HUES6 (cell line): ENCODE measurements at regions not wholly inside any gene's neighbourhood (a gene's known extent, or its start where the extent isn't known, plus 50 kb on each side); places are given as distances from the start of the nearest gene placed in this dataset.

ENCODE experiments used
- H3K27ac ChIP-seq: 2 replicates; pipeline ENCODE4 v1.7.0; 2013; ENCODE audit warnings: low read depth, mild to moderate bottlenecking, low read length, inconsistent platforms
- H3K27me3 ChIP-seq: 2 replicates; pipeline ENCODE4 v1.6.1; 2013; ENCODE audit warnings: low read length; ENCODE audit not compliant: control insufficient read depth, insufficient read depth
- H3K36me3 ChIP-seq: 2 replicates; pipeline ENCODE4 v1.6.1; 2013; ENCODE audit warnings: low read length; ENCODE audit not compliant: control insufficient read depth, insufficient read depth
- H3K4me1 ChIP-seq: 2 replicates; pipeline ENCODE4 v1.6.1; 2013; ENCODE audit warnings: low read length; ENCODE audit not compliant: control insufficient read depth, insufficient read depth
- H3K4me3 ChIP-seq: 2 replicates; pipeline ENCODE4 v1.5.1; 2013; ENCODE audit warnings: low read depth, low read length
- H3K9ac ChIP-seq: one replicate; pipeline ENCODE4 v1.6.1; 2013; ENCODE audit warnings: mild to moderate bottlenecking, low read length
- H3K9me3 ChIP-seq: 2 replicates; pipeline ENCODE4 v1.6.1; 2013; ENCODE audit warnings: low read depth, low read length; ENCODE audit not compliant: control insufficient read depth, insufficient read depth

DNA sequence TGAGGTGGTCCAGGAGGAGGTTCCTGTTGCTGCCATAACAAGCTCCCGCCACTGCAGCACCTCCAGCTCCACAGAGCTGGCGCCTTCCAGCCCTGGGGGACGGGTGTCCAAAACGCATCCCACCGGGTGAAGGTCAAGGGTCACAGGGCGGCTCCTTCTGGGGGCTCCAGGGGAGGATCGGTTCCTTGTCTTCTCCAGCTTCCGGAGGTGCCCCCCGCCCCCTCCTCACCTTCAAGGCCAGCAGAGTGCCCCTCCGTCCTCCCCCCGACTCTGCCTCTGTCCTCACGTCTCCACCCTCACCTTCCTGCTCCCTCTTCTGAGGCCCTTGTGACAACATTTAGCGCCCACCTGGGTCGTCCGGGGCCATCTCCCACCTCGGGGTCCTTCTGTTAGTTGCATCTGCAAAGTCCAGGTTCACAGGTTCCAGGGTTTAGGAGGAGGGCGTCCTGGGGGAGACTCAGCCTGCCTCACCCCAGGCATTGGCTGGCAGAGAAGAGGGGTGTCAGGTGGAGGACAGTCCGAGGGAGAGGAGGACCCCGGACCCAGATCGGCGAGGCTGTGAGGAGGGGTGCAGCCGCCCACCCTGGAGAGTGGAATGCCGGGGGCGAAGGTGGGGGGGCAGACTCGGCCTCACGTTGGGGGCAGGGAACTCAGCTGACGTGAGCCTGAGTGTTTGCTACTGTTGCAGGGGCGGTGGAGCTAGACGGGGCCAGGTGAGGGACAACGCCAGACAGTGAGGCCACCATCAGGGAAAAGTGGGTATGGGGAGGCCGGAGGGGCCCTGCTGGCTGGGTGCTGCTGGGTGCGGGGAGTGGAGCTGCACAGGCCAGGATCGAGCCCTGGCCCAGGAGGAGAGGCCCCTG, 205.5 kb upstream of the C14orf180 start:
- no peaks in the 10 kb centered on the region for H3K9me3 ChIP-seq
- H3K36me3 ChIP-seq = no peaks in the 10 kb centered on the region
- H3K4me3 ChIP-seq = no peak overlapping the region
- no peaks in the 10 kb centered on the region for H3K27me3 ChIP-seq
- no peak overlapping the region for H3K9ac ChIP-seq
- H3K4me1 ChIP-seq = peaks cover 3% of the 10 kb centered on the region; the same call in 1 of the 2 replicates
- H3K27ac ChIP-seq = no peak overlapping the region

DNA sequence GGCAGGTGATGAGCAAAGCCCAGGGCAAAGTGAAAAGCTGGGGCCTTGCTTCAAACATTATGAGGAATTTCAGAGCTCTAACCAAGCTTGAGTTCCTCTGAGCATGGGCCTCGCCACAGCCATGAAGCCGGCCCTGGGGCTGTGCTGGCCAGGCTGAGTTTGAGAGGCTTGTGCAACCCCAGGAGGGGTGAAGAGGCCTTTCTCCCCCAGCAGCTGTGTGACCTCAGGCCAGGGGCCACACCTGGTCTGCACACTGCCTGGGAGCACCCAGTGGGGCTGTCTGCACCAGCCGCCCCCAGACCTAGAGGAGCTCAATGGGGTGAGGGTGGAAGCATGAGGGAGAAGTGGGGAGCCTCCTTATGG, 204.9 kb upstream of the C14orf180 start:
- Histone ChIP-seq H3K36me3 (no peaks in the 10 kb centered on the region), H3K27me3 (no peaks in the 10 kb centered on the region), H3K27ac (no peak overlapping the region), H3K4me1 (no peaks in the 10 kb centered on the region), H3K9me3 (no peaks in the 10 kb centered on the region), H3K9ac (no peak overlapping the region), H3K4me3 (no peak overlapping the region)

DNA sequence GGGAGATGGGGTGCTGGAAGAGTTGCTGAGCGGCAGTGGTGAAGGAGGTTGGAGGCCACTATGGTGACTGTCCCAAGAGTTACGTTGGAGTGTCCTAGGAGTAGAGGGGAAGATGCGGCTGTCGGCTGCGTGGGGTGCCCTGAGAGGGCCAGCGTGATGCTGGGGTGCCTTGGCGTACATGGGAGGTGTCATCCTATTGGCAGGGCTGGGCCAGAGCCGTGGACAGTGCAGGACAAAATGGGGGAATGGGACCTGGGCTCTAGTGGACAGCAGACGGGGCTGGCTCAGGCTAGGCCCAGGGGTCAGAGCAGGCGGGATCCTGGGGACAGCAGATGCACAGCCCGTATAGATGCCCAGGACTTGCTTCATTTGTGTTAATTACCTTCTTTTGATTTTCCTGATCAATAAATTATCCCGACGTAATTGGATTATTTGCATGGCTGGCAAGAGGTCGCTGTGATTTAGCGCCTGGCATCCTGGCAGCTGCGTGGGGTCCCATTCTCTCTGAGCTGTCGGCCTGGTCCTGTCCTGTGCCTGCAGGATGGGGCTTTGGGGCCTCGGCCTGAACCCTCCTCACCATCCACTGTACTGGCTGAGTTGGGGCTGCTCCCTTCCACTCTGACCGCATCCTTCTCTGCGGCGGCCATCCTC, 203.9 kb upstream of the C14orf180 start:
- no peak overlapping the region for H3K9ac ChIP-seq
- H3K27ac ChIP-seq = no peak overlapping the region
- H3K36me3 ChIP-seq = no peaks in the 10 kb centered on the region
- no peak overlapping the region for H3K4me3 ChIP-seq
- no peaks in the 10 kb centered on the region for H3K4me1 ChIP-seq
- no peaks in the 10 kb centered on the region for H3K9me3 ChIP-seq
- no peaks in the 10 kb centered on the region for H3K27me3 ChIP-seq

DNA sequence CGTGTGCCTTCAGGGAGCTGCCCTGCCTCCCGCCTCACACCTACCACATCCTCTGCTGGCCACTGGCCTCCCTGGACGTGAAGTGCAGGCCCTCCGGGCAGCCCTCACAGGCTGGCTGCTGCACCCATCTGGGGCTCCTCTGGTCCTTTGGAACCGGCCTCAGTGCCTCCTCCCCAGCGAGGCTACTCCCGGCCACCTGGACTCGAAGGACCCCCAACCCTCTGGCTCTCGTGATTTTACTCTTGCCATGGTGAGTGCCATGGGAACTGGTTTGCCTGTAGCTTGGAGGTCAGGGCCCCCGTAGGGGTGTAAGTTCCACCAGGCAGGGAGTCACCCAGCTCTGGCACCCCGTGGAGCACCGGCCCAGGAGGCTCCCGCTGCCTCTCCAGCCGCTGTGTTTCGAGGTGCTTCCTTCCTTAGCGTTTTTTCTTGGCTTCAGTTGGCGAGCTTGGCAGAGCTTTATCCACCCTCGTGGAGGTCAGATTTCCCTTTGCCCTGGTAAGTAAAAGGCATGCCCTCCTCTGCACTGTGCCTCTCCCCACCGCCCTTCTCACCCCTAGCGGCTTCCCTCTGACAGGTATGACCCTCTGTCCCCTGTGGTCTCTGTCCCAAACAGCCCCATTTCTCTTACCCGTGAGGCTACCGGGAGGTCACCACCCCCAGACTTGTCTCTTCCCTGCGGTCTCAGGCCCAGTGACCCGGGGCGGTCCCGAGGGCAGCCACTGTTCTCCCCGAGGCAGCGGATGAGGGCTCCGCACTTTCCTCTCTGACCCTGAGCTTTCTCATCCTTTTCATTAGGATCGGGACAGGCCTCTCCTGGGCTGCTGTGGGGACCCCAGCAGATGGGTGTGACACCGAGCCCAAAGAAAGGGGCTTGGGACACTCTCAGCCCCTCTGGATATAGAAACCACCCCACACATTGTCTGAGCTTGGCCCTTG, 203.1 kb upstream of the C14orf180 start:
- H3K4me1 ChIP-seq = no peaks in the 10 kb centered on the region
- no peaks in the 10 kb centered on the region for H3K27me3 ChIP-seq
- H3K36me3 ChIP-seq = no peaks in the 10 kb centered on the region
- no peaks in the 10 kb centered on the region for H3K9me3 ChIP-seq
- H3K4me3 ChIP-seq = no peak overlapping the region
- H3K9ac ChIP-seq = no peak overlapping the region
- H3K27ac ChIP-seq = no peak overlapping the region

DNA sequence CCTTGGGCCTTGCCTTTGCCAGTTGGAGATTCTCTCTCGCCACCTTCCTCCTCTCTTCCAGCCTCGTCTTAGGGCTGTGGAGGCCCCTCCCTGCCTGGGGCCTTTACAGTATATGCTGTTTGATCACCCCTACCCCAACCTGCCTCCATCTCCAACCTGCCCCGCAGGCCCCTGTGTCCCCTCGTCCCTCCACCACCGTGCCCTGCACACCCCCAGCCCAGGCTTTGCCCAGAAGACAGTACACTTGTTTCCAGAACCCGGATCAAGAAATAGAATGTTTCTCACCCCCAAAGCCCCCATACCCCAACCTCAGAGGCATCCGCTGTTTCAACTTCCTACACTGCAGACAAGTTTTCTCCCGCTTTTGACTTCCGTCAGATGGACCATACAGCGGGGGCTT, 202.3 kb upstream of the C14orf180 start:
- no peak overlapping the region for H3K27ac ChIP-seq

DNA sequence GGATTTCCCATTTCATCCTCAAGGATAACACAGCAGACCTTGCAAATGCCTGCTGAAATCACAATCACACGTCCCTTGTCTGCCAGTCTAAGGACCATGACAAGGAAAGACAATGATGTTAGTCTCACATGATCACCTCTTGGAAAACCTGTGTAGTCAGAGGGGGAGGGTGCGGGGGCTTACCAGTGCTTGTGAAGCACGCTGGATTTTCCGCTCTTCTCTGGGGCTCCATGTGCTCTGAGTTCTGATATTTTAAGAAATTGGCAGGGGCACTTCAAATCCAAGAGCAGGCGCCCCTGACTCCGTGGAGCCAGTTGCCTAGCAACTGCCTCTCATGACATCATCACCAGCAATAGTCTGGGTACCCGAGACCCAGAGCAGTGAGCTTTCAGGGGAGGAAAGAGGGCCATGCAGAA, 200.9 kb upstream of the C14orf180 start:
- Histone ChIP-seq H3K9me3 (no peaks in the 10 kb centered on the region), H3K36me3 (no peaks in the 10 kb centered on the region), H3K27ac (no peak overlapping the region), H3K9ac (no peak overlapping the region), H3K4me1 (no peaks in the 10 kb centered on the region; the same call in 1 of the 2 replicates), H3K4me3 (no peak overlapping the region), H3K27me3 (no peaks in the 10 kb centered on the region)

More for the DNA sequence above, 202.3 kb upstream of the C14orf180 start:
- no peaks in the 10 kb centered on the region for H3K27me3 ChIP-seq
- H3K4me3 ChIP-seq = no peak overlapping the region
- no peaks in the 10 kb centered on the region for H3K9me3 ChIP-seq
- no peaks in the 10 kb centered on the region for H3K36me3 ChIP-seq
- H3K9ac ChIP-seq = no peak overlapping the region
- no peaks in the 10 kb centered on the region for H3K4me1 ChIP-seq

DNA sequence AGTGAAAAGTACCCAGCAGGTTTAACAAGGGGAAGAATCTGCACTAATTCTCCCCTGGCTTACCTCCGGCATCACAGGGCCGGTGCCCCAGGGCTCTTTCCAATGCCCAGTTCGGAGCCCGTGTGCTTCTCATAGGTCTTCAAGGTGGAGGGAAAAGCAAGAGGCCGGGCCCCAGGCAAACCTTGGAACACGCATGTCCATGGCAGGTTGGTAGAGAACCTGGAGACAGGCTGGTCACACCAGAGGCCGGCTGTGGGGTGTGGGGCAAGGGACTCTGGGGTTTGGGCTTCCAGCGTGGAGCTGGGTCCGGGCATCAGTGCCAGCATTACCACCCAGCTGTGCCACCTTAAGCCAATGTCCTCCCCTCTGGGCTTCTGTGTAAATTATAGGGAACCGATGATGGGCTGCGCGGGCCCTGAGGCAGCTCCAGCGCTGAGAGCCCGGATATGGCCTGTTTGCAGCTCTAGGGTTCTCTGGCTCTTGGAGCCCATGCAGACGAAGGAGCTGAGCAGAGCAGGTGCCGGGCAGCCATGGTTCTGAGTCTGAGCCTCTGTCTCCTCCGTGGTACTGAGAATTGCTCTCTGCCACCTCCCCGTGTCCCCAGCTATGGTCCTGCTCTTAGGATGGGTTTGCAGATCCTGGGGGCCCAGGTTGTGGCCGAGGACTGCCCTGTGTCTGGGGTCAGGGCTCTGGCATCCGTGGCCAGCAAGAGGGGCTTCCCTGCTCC, 197.0 kb upstream of the C14orf180 start:
- Histone ChIP-seq H3K36me3 (no peaks in the 10 kb centered on the region), H3K27me3 (no peaks in the 10 kb centered on the region), H3K27ac (no peak overlapping the region), H3K4me3 (no peak overlapping the region), H3K9me3 (no peaks in the 10 kb centered on the region), H3K9ac (no peak overlapping the region), H3K4me1 (peaks cover 8% of the 10 kb centered on the region; the same call in 1 of the 2 replicates)

DNA sequence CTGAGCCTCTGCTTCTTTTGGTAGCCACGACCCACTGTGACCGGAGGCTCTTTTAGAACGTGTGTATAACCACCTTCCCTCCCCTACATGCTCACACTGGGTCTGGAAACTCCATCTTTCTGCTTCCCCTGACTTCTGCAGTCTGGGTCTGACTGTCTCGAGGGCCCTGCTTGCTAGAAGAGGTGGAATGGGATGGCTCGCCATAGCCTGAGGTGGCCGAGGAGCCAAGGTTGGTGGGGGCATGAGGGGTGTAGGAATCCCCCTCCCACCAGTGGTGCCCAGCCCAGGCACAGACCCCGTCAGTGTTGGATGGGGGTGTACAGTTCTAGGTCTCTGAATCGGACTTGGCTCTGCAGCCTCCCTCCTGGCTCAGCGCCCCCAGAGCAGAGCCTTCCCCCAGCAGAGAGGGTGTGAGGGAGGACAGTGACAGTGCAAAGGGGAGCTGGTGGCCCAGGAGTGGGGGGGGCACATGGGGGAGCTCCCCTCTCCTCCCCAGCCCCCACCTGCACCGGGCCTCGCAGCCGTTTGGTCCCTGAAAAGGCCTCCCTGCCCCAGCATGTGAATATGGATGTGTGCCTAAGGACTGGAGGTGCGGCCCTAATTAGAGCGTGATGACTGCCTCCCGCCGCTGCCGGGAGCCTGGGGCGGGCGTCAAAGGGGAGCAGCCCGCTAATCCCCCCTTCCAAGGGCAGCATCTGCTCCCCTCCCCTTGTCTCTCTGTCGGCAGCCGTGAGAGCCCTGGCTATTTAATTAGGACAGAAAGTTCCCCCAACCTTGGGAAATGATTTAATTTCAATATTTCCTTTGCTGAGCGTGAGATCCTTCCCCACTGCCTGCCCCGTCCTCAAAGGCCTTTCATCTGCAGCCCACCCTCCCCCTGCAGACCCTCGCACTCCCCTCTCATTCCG, 196.2 kb upstream of the C14orf180 start:
- Histone ChIP-seq H3K36me3 (no peaks in the 10 kb centered on the region), H3K27ac (no peak overlapping the region), H3K9me3 (no peaks in the 10 kb centered on the region), H3K27me3 (no peaks in the 10 kb centered on the region), H3K4me3 (no peak overlapping the region), H3K4me1 (peaks cover 8% of the 10 kb centered on the region; the same call in 1 of the 2 replicates), H3K9ac (no peak overlapping the region)

DNA sequence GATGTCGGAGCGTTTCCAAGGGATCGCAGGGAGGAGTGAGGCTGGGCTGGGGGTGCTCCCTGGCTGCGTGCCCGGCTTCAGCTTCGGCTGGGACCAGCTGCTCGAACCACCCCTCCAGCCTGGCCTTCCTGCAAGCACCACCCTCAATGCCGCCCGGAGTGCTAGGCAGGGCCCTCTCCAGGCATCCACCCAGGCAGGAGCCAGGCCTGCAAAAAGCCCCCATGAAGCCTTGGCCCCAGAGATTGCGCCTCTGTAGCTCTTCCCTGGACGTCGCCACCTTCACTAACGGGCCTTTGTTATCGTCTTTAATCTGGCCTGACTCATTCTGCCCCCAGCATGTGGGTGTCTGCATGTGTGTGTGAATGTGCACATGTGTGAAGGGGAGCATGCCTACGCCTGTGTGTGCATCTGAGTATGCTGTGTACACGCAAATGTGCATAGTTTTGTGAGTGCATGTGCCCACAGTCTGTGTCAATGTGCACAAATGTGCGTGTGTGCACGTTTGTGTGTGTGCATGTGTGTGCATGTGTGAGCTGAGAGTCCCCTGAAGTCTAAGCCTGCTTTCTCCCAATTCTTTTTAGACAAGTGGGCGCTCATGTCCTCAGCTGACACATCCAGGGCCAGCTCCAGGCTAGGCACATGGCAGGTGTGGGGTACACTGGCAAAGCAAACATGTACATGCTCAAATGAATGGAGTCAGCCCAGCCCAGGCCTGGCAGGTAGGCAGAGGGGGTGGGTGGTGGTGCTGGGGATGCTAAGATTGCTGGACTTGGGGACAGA, 195.4 kb upstream of the C14orf180 start:
- H3K36me3 ChIP-seq = no peaks in the 10 kb centered on the region
- H3K4me3 ChIP-seq = no peak overlapping the region
- no peak overlapping the region for H3K27ac ChIP-seq
- H3K4me1 ChIP-seq = peaks cover 8% of the 10 kb centered on the region; the same call in 1 of the 2 replicates
- no peaks in the 10 kb centered on the region for H3K27me3 ChIP-seq
- no peak overlapping the region for H3K9ac ChIP-seq
- H3K9me3 ChIP-seq = no peaks in the 10 kb centered on the region
